ENCODE measurements at regions not wholly inside any gene's neighbourhood (a gene's known extent, or its start where the extent isn't known, plus 50 kb on each side); places are given as distances from the start of the nearest gene placed in this dataset.

GRCh38 chr15:101550124-101550523, 60.6 kb upstream of the PCSK6 start:
- no peak for DNase-seq (ENCODE audit: low read depth, low spot score)
- H3K9me3 ChIP-seq (ENCODE audit: insufficient read depth, low read length), result no peaks in the 10 kb centered on the region
- no peak overlapping the region for H3K9ac ChIP-seq (ENCODE audit: insufficient read length, low read depth)
- peaks cover 5% of the 10 kb centered on the region for H3K4me1 ChIP-seq (ENCODE audit: insufficient read depth, insufficient read length)
- H3K27me3 ChIP-seq (ENCODE audit: insufficient read depth, insufficient read length), result no peaks in the 10 kb centered on the region
- TF ChIP-seq SUZ12 (IDR thresholded peaks at IDR 0.05; ENCODE audit: extremely low read depth, insufficient read depth, insufficient read length) (no peak), ZNF274 (IDR thresholded peaks at IDR 0.05; ENCODE audit: low read depth, low read length) (no peak), YY1 (IDR thresholded peaks at IDR 0.05; ENCODE audit: insufficient read depth, insufficient read length) (no peak)
- no peak overlapping the region for H3K4me3 ChIP-seq (ENCODE audit: insufficient read length, low read depth)
- H3K36me3 ChIP-seq (ENCODE audit: insufficient read depth, insufficient read length, low read length), result no peaks in the 10 kb centered on the region

- no peak for DNase-seq (ENCODE audit: low read depth, low spot score)
- Histone ChIP-seq H3K9me3 (ENCODE audit: insufficient read depth, low read length) (no peaks in the 10 kb centered on the region), H3K9ac (ENCODE audit: insufficient read length, low read depth) (no peak overlapping the region), H3K27me3 (ENCODE audit: insufficient read depth, insufficient read length) (no peaks in the 10 kb centered on the region), H3K4me3 (ENCODE audit: insufficient read length, low read depth) (no peak overlapping the region), H3K4me1 (ENCODE audit: insufficient read depth, insufficient read length) (peaks cover 5% of the 10 kb centered on the region), H3K36me3 (ENCODE audit: insufficient read depth, insufficient read length, low read length) (no peaks in the 10 kb centered on the region)
- no peak for TF ChIP-seq YY1 (IDR thresholded peaks at IDR 0.05; ENCODE audit: insufficient read depth, insufficient read length)
- no peak for TF ChIP-seq SUZ12 (IDR thresholded peaks at IDR 0.05; ENCODE audit: extremely low read depth, insufficient read depth, insufficient read length)
- no peak for TF ChIP-seq ZNF274 (IDR thresholded peaks at IDR 0.05; ENCODE audit: low read depth, low read length)
These were observed 60.1 kb upstream of the PCSK6 start for GRCh38 chr15:101549647-101550046.

- no peak overlapping the region for H3K9ac ChIP-seq (ENCODE audit: insufficient read length, low read depth)
- no peaks in the 10 kb centered on the region for H3K36me3 ChIP-seq (ENCODE audit: insufficient read depth, insufficient read length, low read length)
- DNase-seq (ENCODE audit: low read depth, low spot score), result no peak
- H3K4me3 ChIP-seq (ENCODE audit: insufficient read length, low read depth), result no peak overlapping the region
- H3K9me3 ChIP-seq (ENCODE audit: insufficient read depth, low read length), result no peaks in the 10 kb centered on the region
- H3K4me1 ChIP-seq (ENCODE audit: insufficient read depth, insufficient read length), result peaks cover 5% of the 10 kb centered on the region
- TF ChIP-seq YY1 (IDR thresholded peaks at IDR 0.05; ENCODE audit: insufficient read depth, insufficient read length), result no peak
- TF ChIP-seq ZNF274 (IDR thresholded peaks at IDR 0.05; ENCODE audit: low read depth, low read length), result no peak
- no peak for TF ChIP-seq SUZ12 (IDR thresholded peaks at IDR 0.05; ENCODE audit: extremely low read depth, insufficient read depth, insufficient read length)
- no peaks in the 10 kb centered on the region for H3K27me3 ChIP-seq (ENCODE audit: insufficient read depth, insufficient read length)
These were observed 58.2 kb upstream of the PCSK6 start for GRCh38 chr15:101547737-101548136.

- no peaks in the 10 kb centered on the region for H3K27me3 ChIP-seq (ENCODE audit: insufficient read depth, insufficient read length)
These were observed 56.3 kb upstream of the PCSK6 start for GRCh38 chr15:101545548-101546505.

GRCh38 chr15:101544613-101544945, 55.1 kb upstream of the PCSK6 start:
- Histone ChIP-seq H3K9ac (ENCODE audit: insufficient read length, low read depth) (no peak overlapping the region), H3K4me3 (ENCODE audit: insufficient read length, low read depth) (no peak overlapping the region), H3K9me3 (ENCODE audit: insufficient read depth, low read length) (no peaks in the 10 kb centered on the region), H3K27me3 (ENCODE audit: insufficient read depth, insufficient read length) (no peaks in the 10 kb centered on the region), H3K36me3 (ENCODE audit: insufficient read depth, insufficient read length, low read length) (no peaks in the 10 kb centered on the region), H3K4me1 (ENCODE audit: insufficient read depth, insufficient read length) (no peaks in the 10 kb centered on the region)
- TF ChIP-seq YY1 (IDR thresholded peaks at IDR 0.05; ENCODE audit: insufficient read depth, insufficient read length), result no peak
- TF ChIP-seq SUZ12 (IDR thresholded peaks at IDR 0.05; ENCODE audit: extremely low read depth, insufficient read depth, insufficient read length), result no peak
- TF ChIP-seq ZNF274 (IDR thresholded peaks at IDR 0.05; ENCODE audit: low read depth, low read length), result no peak
- DNase-seq (ENCODE audit: low read depth, low spot score), result no peak

More at GRCh38 chr15:101545548-101546505, 56.3 kb upstream of the PCSK6 start:
- TF ChIP-seq SUZ12 (IDR thresholded peaks at IDR 0.05; ENCODE audit: extremely low read depth, insufficient read depth, insufficient read length), result no peak
- TF ChIP-seq YY1 (IDR thresholded peaks at IDR 0.05; ENCODE audit: insufficient read depth, insufficient read length), result no peak
- no peak for TF ChIP-seq ZNF274 (IDR thresholded peaks at IDR 0.05; ENCODE audit: low read depth, low read length)
- Histone ChIP-seq H3K4me3 (ENCODE audit: insufficient read length, low read depth) (no peak overlapping the region), H3K4me1 (ENCODE audit: insufficient read depth, insufficient read length) (no peaks in the 10 kb centered on the region), H3K36me3 (ENCODE audit: insufficient read depth, insufficient read length, low read length) (no peaks in the 10 kb centered on the region), H3K9ac (ENCODE audit: insufficient read length, low read depth) (no peak overlapping the region), H3K9me3 (ENCODE audit: insufficient read depth, low read length) (no peaks in the 10 kb centered on the region)
- no peak for DNase-seq (ENCODE audit: low read depth, low spot score)

- TF ChIP-seq SUZ12 (IDR thresholded peaks at IDR 0.05; ENCODE audit: extremely low read depth, insufficient read depth, insufficient read length) (no peak), YY1 (IDR thresholded peaks at IDR 0.05; ENCODE audit: insufficient read depth, insufficient read length) (no peak), ZNF274 (IDR thresholded peaks at IDR 0.05; ENCODE audit: low read depth, low read length) (no peak)
- H3K36me3 ChIP-seq (ENCODE audit: insufficient read depth, insufficient read length, low read length), result no peaks in the 10 kb centered on the region
- no peak overlapping the region for H3K4me3 ChIP-seq (ENCODE audit: insufficient read length, low read depth)
- H3K9me3 ChIP-seq (ENCODE audit: insufficient read depth, low read length), result no peaks in the 10 kb centered on the region
- no peaks in the 10 kb centered on the region for H3K4me1 ChIP-seq (ENCODE audit: insufficient read depth, insufficient read length)
- no peaks in the 10 kb centered on the region for H3K27me3 ChIP-seq (ENCODE audit: insufficient read depth, insufficient read length)
- no peak for DNase-seq (ENCODE audit: low read depth, low spot score)
- H3K9ac ChIP-seq (ENCODE audit: insufficient read length, low read depth), result no peak overlapping the region
These were observed 54.6 kb upstream of the PCSK6 start for GRCh38 chr15:101543926-101544612.

GRCh38 chr15:101543431-101543830, 53.9 kb upstream of the PCSK6 start:
- H3K36me3 ChIP-seq (ENCODE audit: insufficient read depth, insufficient read length, low read length), result no peaks in the 10 kb centered on the region
- TF ChIP-seq ZNF274 (IDR thresholded peaks at IDR 0.05; ENCODE audit: low read depth, low read length) (no peak), SUZ12 (IDR thresholded peaks at IDR 0.05; ENCODE audit: extremely low read depth, insufficient read depth, insufficient read length) (no peak), YY1 (IDR thresholded peaks at IDR 0.05; ENCODE audit: insufficient read depth, insufficient read length) (no peak)
- no peaks in the 10 kb centered on the region for H3K4me1 ChIP-seq (ENCODE audit: insufficient read depth, insufficient read length)
- H3K9me3 ChIP-seq (ENCODE audit: insufficient read depth, low read length), result no peaks in the 10 kb centered on the region
- DNase-seq (ENCODE audit: low read depth, low spot score), result no peak
- H3K27me3 ChIP-seq (ENCODE audit: insufficient read depth, insufficient read length), result no peaks in the 10 kb centered on the region
- no peak overlapping the region for H3K4me3 ChIP-seq (ENCODE audit: insufficient read length, low read depth)
- no peak overlapping the region for H3K9ac ChIP-seq (ENCODE audit: insufficient read length, low read depth)
